ENCODE measurements at regions not wholly inside any gene's neighbourhood (a gene's known extent, or its start where the extent isn't known, plus 50 kb on each side); places are given as distances from the start of the nearest gene placed in this dataset.

- POLR2A ChIA-PET = no interaction called here
- no peak overlapping the region for H3K9ac ChIP-seq (ENCODE audit: insufficient read depth, low read depth, low read length)
- 69% methylated on average over 2 of the region's 2 CpGs for WGBS (ENCODE audit: low lambda C conversion rate)
- H3K36me3 ChIP-seq (replicated peaks in 1 of 2; ENCODE audit: control insufficient read depth in 1 of 2, insufficient read depth in 2 of 2, low read length in 2 of 2) = no peaks in the 10 kb centered on the region
- BruUV-seq (replicated peaks) = no TSS peak
- H3K27ac ChIP-seq (ENCODE audit: extremely low read length, insufficient read depth, low read length) = no peak overlapping the region
- CTCF ChIA-PET (ENCODE audit: low intra/inter-chr PET ratio, low total read pairs) = no interaction called here
- no peaks in the 10 kb centered on the region for H3K4me1 ChIP-seq (ENCODE audit: insufficient read depth, low read length)
- no peaks in the 10 kb centered on the region for H3K27me3 ChIP-seq (ENCODE audit: control insufficient read depth in 1 of 2, insufficient read depth in 2 of 2, low read length in 2 of 2)
- no peak for DNase-seq (ENCODE audit: low spot score)
- no peak for ATAC-seq
- in situ Hi-C loops (cut with HindIII; ENCODE audit: extremely low pct_ligation_motif_present, low pct_unique_long_range_greater_than_20kb) (no loop called here), intact Hi-C loops (cut with micrococcal nuclease; ENCODE audit: unreplicated experiment) (no loop called here)
- TF ChIP-seq CEBPB (IDR thresholded peaks at IDR 0.05; ENCODE audit: borderline replicate concordance, low read depth, low read length) (peak; percentile 67), KLF9 (CRISPR knock-in tag; IDR thresholded peaks at IDR 0.05; ENCODE audit: low read depth) (no peak)
- H3K4me2 ChIP-seq (ENCODE audit: low read depth, low read length) = no peak overlapping the region
- H2AFZ ChIP-seq (ENCODE audit: low read length) = no peak overlapping the region
- no peaks in the 10 kb centered on the region for H3K79me2 ChIP-seq (ENCODE audit: insufficient read depth, low read length)
- no peak overlapping the region for H3K4me3 ChIP-seq (replicated peaks in 1 of 3; ENCODE audit: insufficient read depth in 1 of 3, low read depth in 2 of 3, low read length in 3 of 3)
- H4K20me1 ChIP-seq (ENCODE audit: insufficient read depth, low read length) = no peaks in the 10 kb centered on the region
- no peak for FAIRE-seq
- peaks cover 41% of the 10 kb centered on the region for H3K9me3 ChIP-seq (ENCODE audit: low read length)
These were observed 110.9 kb downstream of the FSCB start for GRCh38 chr14:44396226-44396625.

GRCh38 chr14:44392984-44393383 is 114.1 kb downstream of the FSCB start:
- Histone ChIP-seq H2AFZ (ENCODE audit: low read length) (no peak overlapping the region), H3K9ac (ENCODE audit: insufficient read depth, low read depth, low read length) (no peak overlapping the region), H4K20me1 (ENCODE audit: insufficient read depth, low read length) (no peaks in the 10 kb centered on the region), H3K4me2 (ENCODE audit: low read depth, low read length) (no peak overlapping the region), H3K4me3 (replicated peaks in 1 of 3; ENCODE audit: insufficient read depth in 1 of 3, low read depth in 2 of 3, low read length in 3 of 3) (no peak overlapping the region), H3K9me3 (ENCODE audit: low read length) (peaks cover 34% of the 10 kb centered on the region), H3K36me3 (replicated peaks in 1 of 2; ENCODE audit: control insufficient read depth in 1 of 2, insufficient read depth in 2 of 2, low read length in 2 of 2) (no peaks in the 10 kb centered on the region), H3K4me1 (ENCODE audit: insufficient read depth, low read length) (no peaks in the 10 kb centered on the region), H3K27ac (ENCODE audit: extremely low read length, insufficient read depth, low read length) (no peak overlapping the region), H3K79me2 (ENCODE audit: insufficient read depth, low read length) (no peaks in the 10 kb centered on the region), H3K27me3 (ENCODE audit: control insufficient read depth in 1 of 2, insufficient read depth in 2 of 2, low read length in 2 of 2) (no peaks in the 10 kb centered on the region)
- CTCF ChIA-PET (ENCODE audit: low intra/inter-chr PET ratio, low total read pairs) = no interaction called here
- no peak for TF ChIP-seq HNRNPL (IDR thresholded peaks at IDR 0.05; ENCODE audit: low read depth, low read length)
- no peak for TF ChIP-seq ZNF230 (CRISPR knock-in tag; IDR thresholded peaks at IDR 0.05)
- no peak for TF ChIP-seq ZNF317 (CRISPR knock-in tag; IDR thresholded peaks at IDR 0.05)
- FAIRE-seq = no peak
- BruUV-seq (replicated peaks) = no TSS peak
- no peak for DNase-seq (ENCODE audit: low spot score)
- POLR2A ChIA-PET = no interaction called here
- no peak for ATAC-seq
- in situ Hi-C loops (cut with HindIII; ENCODE audit: extremely low pct_ligation_motif_present, low pct_unique_long_range_greater_than_20kb) (no loop called here), intact Hi-C loops (cut with micrococcal nuclease; ENCODE audit: unreplicated experiment) (no loop called here)
- 3% methylated on average over 2 of the region's 2 CpGs for WGBS (ENCODE audit: low lambda C conversion rate)
